NCI-H2171 (cell line): ENCODE measurements at regions not wholly inside any gene's neighbourhood (a gene's known extent, or its start where the extent isn't known, plus 50 kb on each side); places are given as distances from the start of the nearest gene placed in this dataset.
"Not testable (repeated sequence)": the region's sequence is repeated elsewhere in the genome, so short reads cannot be mapped to it uniquely, and the experiment has no call there.

ENCODE experiments used
- DNase-seq: peaks from one replicate; lab custom pipeline; 2025; lab: John Stamatoyannopoulos, UW

- DNase-seq: no peak
Measured at GRCh38 chr3:10703875-10704274, 112.2 kb upstream of the SLC6A11 start.

GRCh38 chr3:10706156-10706739 lies 109.8 kb upstream of the SLC6A11 start:
- DNase-seq: no peak

GRCh38 chr3:10706740-10707399 lies 109.2 kb upstream of the SLC6A11 start:
- no peak for DNase-seq

GRCh38 chr3:10707400-10708215 lies 108.4 kb upstream of the SLC6A11 start:
- DNase-seq: no peak

GRCh38 chr3:10708216-10708893 lies 107.7 kb upstream of the SLC6A11 start:
- DNase-seq: no peak

- DNase-seq: no peak
Measured at GRCh38 chr3:10709110-10709781, 106.8 kb upstream of the SLC6A11 start.

GRCh38 chr3:10712121-10712520 lies 103.9 kb upstream of the SLC6A11 start:
- DNase-seq: no peak

GRCh38 chr3:10713656-10714055 lies 102.4 kb upstream of the SLC6A11 start:
- no peak for DNase-seq

- DNase-seq: no peak
Measured at GRCh38 chr3:10715886-10716285, 100.1 kb upstream of the SLC6A11 start.

GRCh38 chr3:10716964-10717363 lies 99.1 kb upstream of the SLC6A11 start:
- no peak for DNase-seq

- no peak for DNase-seq
Measured at GRCh38 chr3:10717756-10718155, 98.3 kb upstream of the SLC6A11 start.

GRCh38 chr3:10721101-10721500 lies 94.9 kb upstream of the SLC6A11 start:
- DNase-seq: no peak

GRCh38 chr3:10722911-10723310 lies 93.1 kb upstream of the SLC6A11 start:
- DNase-seq: no peak

GRCh38 chr3:10723991-10724390 lies 92.0 kb upstream of the SLC6A11 start:
- DNase-seq: no peak

- no peak for DNase-seq
Measured at GRCh38 chr3:10725067-10725466, 91.0 kb upstream of the SLC6A11 start.

GRCh38 chr3:10725846-10726245 lies 90.2 kb upstream of the SLC6A11 start:
- no peak for DNase-seq

GRCh38 chr3:10726787-10727186 lies 89.2 kb upstream of the SLC6A11 start:
- no peak for DNase-seq

GRCh38 chr3:10729439-10729838 lies 86.6 kb upstream of the SLC6A11 start:
- DNase-seq: no peak

- no peak for DNase-seq
Measured at GRCh38 chr3:10732292-10732691, 83.7 kb upstream of the SLC6A11 start.

- DNase-seq: no peak
Measured at GRCh38 chr3:10733297-10733696, 82.7 kb upstream of the SLC6A11 start.

GRCh38 chr3:10736444-10736843 lies 79.6 kb upstream of the SLC6A11 start:
- not testable (repeated sequence) for DNase-seq

GRCh38 chr3:10737785-10738184 lies 78.2 kb upstream of the SLC6A11 start:
- DNase-seq: no peak
